NCI-H128 (cell line): ENCODE measurements at regions not wholly inside any gene's neighbourhood (a gene's known extent, or its start where the extent isn't known, plus 50 kb on each side); places are given as distances from the start of the nearest gene placed in this dataset.

ENCODE experiments used
- DNase-seq: peaks from one replicate; lab custom pipeline; 2025; ENCODE audit not compliant: unreplicated experiment; lab: John Stamatoyannopoulos, UW

DNA sequence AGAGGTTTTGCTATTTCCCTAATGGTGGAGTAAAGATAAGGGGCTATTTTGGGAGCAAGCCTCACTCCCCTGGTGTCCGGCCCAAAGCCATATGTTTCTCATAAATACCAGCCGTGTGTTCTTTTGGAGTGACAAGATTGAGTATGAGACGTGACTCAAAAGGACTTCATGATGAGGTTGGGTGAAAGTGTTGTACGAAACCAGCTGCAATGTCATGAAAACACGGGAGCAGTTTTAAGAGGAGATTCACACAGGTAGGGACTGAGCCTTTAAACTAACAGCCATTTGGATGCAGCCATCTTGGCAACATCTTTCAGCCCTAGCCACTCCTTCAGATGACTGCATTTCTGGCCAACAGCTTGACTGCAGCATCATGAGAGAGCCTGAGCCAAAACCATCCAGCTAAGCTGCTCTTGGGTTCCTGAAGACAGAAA, 532.3 kb upstream of the USP24 start:
- DNase-seq, result no peak

- no peak for DNase-seq
Observed at GRCh38 chr1:55746710-55747109, 531.5 kb upstream of the USP24 start.

- no peak for DNase-seq
Observed at GRCh38 chr1:55741516-55741915, 526.4 kb upstream of the USP24 start.

- peak; percentile 17 for DNase-seq
Observed at GRCh38 chr1:55735106-55735505, 519.9 kb upstream of the USP24 start.

GRCh38 chr1:55726994-55727393, 511.8 kb upstream of the USP24 start:
- no peak for DNase-seq

- DNase-seq, result no peak
Observed at GRCh38 chr1:55725378-55725777, 510.2 kb upstream of the USP24 start.

- DNase-seq, result no peak
Observed at GRCh38 chr1:55724551-55725325, 509.6 kb upstream of the USP24 start.

- DNase-seq, result no peak
Observed at GRCh38 chr1:55723001-55723400, 507.8 kb upstream of the USP24 start.

DNA sequence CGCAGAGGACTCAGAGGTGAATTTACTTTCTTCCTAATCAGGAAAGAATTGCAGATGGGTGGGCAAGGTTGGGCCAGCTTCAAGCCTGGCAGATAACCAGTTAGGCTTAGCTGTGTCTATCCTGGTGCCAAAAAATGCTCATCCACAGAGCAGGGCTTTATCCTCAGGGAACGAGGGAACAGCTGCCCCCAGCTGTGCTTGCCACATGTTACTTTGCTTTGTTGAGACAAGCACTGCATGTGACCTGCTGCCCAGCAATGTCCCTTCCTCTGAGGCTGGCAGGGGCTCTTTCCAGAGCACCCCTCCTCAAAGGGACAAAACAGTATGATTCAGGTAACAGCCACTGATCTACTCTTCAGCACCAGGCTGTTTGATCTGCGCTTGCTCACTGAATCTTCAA, 505.1 kb upstream of the USP24 start:
- no peak for DNase-seq

DNA sequence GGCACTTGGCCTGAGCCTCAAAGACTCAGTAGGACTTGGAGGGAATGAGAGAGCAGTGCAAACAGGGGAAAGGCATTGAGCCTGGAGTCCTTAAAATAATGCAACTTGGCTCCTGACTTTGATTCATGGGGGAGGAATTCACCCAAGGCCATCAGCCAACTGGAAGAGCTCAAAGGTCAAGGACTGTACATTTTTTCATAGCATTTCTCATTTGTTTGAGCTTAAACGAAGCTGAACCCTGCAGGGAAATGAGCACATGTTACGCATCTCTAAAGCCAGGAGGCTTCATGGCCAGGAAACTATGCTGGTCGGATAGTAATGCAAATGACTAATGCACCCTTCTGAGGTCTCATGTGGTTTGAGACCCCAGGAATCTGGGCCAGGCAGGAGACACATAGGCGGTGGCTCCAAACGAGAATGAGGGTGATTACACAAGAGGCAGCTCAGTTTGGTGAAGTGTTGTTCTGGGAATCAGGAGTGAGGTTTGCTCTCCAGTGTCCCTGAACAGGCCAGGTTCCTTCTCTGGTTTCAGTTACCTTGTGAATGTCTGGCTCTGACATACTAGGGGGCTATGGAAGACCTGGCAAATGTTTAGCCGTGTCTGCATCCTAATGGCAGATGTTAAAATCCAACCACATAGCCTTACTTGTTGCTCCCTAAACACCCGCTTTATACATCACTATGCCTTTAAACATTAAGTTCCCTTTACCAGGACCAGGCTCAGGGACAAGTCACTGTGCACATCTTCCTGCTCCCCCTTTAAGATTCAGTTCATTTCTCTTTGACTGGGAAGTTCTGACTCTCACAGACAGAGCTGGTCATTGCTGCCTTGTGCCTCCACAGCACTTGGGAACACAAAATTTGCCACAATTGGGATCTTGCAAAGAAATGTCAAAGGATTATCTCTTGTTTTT, 503.9 kb upstream of the USP24 start:
- no peak for DNase-seq

- no peak for DNase-seq
Observed at GRCh38 chr1:55717111-55717510, 501.9 kb upstream of the USP24 start.

DNA sequence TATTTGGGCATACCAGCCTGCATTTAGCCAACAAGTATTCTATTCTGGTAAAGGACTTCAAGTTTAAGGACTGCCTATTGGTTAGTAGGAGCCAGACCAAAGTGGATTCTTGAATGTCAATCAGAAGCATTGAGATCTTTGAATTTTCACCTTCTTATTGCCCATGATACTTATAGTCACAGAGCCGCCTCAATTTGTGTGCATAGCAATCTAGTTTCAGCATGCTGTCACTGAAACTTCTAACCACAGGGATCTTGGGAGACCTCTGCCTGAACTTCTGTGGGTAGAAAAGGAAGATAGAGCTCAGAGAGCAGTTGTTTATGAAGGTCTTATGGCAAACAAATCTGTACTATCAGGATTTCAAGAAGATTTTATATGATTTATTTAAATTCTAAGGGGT, 501.4 kb upstream of the USP24 start:
- no peak for DNase-seq

- no peak for DNase-seq
Observed at GRCh38 chr1:55716151-55716550, 501.0 kb upstream of the USP24 start.

DNA sequence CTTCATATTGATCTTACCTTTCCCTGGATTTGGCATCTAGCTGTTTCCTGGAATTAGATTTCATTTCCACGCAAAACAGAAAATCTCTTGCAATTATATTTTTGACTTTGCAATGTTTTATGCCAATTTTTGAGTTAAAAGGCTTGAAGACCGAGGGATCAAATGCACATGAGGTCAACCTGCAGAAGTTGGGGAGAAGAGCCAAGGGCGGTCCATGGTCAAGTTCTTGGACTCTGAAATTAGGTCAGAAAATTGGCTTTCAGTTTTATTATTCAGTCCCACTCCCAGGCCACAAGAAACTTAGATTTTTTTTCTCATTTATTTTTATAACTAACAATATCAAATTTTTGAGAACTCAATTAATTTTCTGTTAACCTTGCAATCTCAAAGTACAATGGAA, 499.1 kb upstream of the USP24 start:
- no peak for DNase-seq

DNA sequence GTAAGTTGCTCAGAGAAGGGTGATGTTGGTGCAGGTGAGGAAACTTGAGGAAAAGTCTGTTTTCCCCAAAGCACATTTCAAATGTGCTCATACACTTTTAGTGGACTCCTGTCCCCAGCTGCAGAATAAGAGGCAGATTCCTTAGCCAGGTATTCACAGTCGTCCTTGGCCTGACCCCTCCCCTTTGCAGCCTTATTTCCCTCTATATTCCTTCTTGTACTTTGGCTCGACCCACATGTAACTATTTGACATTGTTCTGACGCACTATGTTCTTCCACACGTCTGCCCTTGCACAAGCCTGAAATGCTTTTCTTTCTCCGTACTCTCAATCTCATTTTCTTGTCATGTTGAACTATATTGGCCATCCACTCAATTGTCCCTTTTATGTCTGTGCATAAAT, 498.4 kb upstream of the USP24 start:
- no peak for DNase-seq

GRCh38 chr1:55712148-55712547, 497.0 kb upstream of the USP24 start:
- DNase-seq, result no peak

DNA sequence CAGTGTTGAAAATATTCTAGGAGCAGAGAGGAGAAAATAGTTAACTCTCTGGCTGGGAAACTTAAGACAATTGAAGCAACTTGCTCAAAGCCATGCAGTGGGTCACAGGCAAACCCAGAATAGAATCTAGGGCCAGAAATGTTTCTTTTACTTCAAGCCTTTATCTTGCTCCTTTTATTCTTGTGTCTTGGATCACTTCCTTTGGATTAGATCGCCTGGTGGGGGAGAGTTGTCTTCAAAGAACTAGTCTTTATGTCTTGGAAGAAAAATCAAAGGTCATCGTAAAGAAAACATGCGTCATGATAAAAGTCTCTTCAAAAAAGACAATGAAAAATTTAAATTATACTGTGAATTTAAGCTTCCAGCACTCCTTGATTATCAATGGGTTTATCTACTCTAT, 493.6 kb upstream of the USP24 start:
- no peak for DNase-seq

- DNase-seq, result no peak
Observed at GRCh38 chr1:55707846-55708245, 492.7 kb upstream of the USP24 start.

GRCh38 chr1:55707196-55707595, 492.0 kb upstream of the USP24 start:
- no peak for DNase-seq

DNA sequence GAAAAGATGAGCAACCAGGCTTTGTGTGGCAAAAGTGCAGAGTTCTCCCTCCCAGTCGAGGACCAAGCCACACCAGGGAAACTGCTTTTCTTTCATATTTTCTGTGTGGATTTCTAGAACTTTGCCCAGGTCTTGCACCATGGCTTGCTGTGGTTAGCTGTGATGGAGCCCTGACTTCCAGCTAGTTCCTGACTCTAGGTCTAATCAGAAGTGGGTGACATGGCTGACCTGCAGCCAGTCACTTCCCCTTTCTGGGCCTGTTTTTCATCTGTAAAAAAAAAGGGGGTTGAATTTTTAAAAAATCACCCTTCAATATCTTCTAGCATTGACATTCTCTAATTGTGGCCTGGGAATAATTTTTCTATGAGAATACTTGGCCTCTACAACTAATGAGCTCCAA, 491.2 kb upstream of the USP24 start:
- DNase-seq, result no peak

- no peak for DNase-seq
Observed at GRCh38 chr1:55703726-55704363, 488.7 kb upstream of the USP24 start.

DNA sequence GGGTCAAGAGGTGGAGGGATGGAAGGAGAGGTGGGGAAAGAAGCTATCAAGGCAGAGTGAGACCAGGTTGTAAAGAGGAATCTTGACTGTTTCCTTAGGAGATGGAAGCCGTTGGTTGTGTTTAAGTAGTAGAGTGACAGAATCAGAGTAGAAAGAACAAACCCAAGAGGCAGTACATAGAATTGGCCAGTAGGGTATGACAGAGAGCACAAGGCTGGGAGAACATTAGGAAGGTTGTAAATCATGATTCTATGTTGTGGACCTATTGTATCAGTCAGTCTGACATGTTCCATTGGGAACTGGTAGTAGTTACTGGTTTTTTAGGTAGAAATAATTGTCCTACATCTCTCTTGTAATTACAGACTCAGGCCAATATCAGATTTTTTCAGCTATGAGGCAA, 486.9 kb upstream of the USP24 start:
- DNase-seq, result no peak
